H9 (cell line): ENCODE measurements at regions not wholly inside any gene's neighbourhood (a gene's known extent, or its start where the extent isn't known, plus 50 kb on each side); places are given as distances from the start of the nearest gene placed in this dataset.

Source experiments
- DNase-seq: peaks from one replicate; pipeline ENCODE4 v3.0.0-alpha.2; 2017
- H2AFZ ChIP-seq: one replicate; pipeline ENCODE4 v1.6.1; 2013; ENCODE audit warnings: mild to moderate bottlenecking, low read length, control low read depth, moderate library complexity
- H2AK5ac ChIP-seq: 2 replicates; pipeline ENCODE4 v1.6.1; 2013; ENCODE audit warnings: low read length, control low read depth, mixed read lengths; ENCODE audit not compliant: insufficient read length
- H2BK120ac ChIP-seq: one replicate; pipeline ENCODE4 v1.6.1; 2013; ENCODE audit warnings: low read depth, mild to moderate bottlenecking, low read length, control low read depth, inconsistent platforms; ENCODE audit not compliant: poor library complexity, severe bottlenecking
- H2BK12ac ChIP-seq: 2 replicates; pipeline ENCODE4 v1.6.1; 2013; ENCODE audit warnings: low read length, control low read depth, mixed read lengths, low read depth; ENCODE audit not compliant: insufficient read length
- H2BK15ac ChIP-seq: 2 replicates; pipeline ENCODE4 v1.6.1; 2013; ENCODE audit warnings: low read depth, low read length, control low read depth
- H2BK20ac ChIP-seq: one replicate; pipeline ENCODE4 v1.6.1; 2013; ENCODE audit warnings: low read depth, mild to moderate bottlenecking, low read length, control low read depth, inconsistent platforms; ENCODE audit not compliant: poor library complexity, severe bottlenecking
- H2BK5ac ChIP-seq: 2 replicates; pipeline ENCODE4 v1.6.1; 2013; ENCODE audit warnings: low read length, control low read depth, mixed read lengths; ENCODE audit not compliant: insufficient read length
- H3K14ac ChIP-seq: 2 replicates; pipeline ENCODE4 v1.6.1; 2013; ENCODE audit warnings: low read length, control low read depth; ENCODE audit not compliant: insufficient read depth
- H3K18ac ChIP-seq: 2 replicates; pipeline ENCODE4 v1.6.1; 2013; ENCODE audit warnings: low read depth, mild to moderate bottlenecking, mixed read lengths, low read length, control low read depth; ENCODE audit not compliant: insufficient read length
- H3K23ac ChIP-seq: 2 replicates; pipeline ENCODE4 v1.6.1; 2013; ENCODE audit warnings: low read length, control low read depth, mixed read lengths, low read depth; ENCODE audit not compliant: insufficient read length
- H3K23me2 ChIP-seq: 2 replicates; pipeline ENCODE4 v1.6.1; 2013; ENCODE audit warnings: low read depth, mild to moderate bottlenecking, mixed read lengths, low read length, control low read depth; ENCODE audit not compliant: insufficient read length, poor library complexity, severe bottlenecking
- H3K27ac ChIP-seq: 2 replicates; pipeline ENCODE4 v1.5.1; 2013; ENCODE audit warnings: low read length, control low read depth, mixed read lengths, low read depth; ENCODE audit not compliant: insufficient read length
- H3K27me3 ChIP-seq: 2 replicates; pipeline ENCODE4 v1.6.1; 2013; ENCODE audit warnings: low read length, control low read depth, inconsistent platforms; ENCODE audit not compliant: insufficient read depth
- H3K4ac ChIP-seq: 2 replicates; pipeline ENCODE4 v1.6.1; 2013; ENCODE audit warnings: low read depth, mild to moderate bottlenecking, control low read depth, inconsistent platforms, low read length, moderate library complexity
- H3K4me1 ChIP-seq: 2 replicates; pipeline ENCODE4 v1.6.1; 2013; ENCODE audit warnings: low read length, control low read depth, inconsistent platforms; ENCODE audit not compliant: insufficient read depth
- H3K4me2 ChIP-seq: 2 replicates; pipeline ENCODE4 v1.6.1; 2013; ENCODE audit warnings: low read length, control low read depth, mixed read lengths; ENCODE audit not compliant: insufficient read length, insufficient read depth
- H3K56ac ChIP-seq: 2 replicates; pipeline ENCODE4 v1.6.1; 2013; ENCODE audit warnings: low read depth, mild to moderate bottlenecking, mixed read lengths, low read length, control low read depth; ENCODE audit not compliant: insufficient read length
- H3K79me1 ChIP-seq: 2 replicates; pipeline ENCODE4 v1.6.1; 2013; ENCODE audit warnings: low read depth, mild to moderate bottlenecking, moderate library complexity, low read length, control low read depth, inconsistent platforms; ENCODE audit not compliant: insufficient read depth, poor library complexity, severe bottlenecking
- H3K79me2 ChIP-seq: 2 replicates; pipeline ENCODE4 v1.6.1; 2013; ENCODE audit warnings: low read length, control low read depth, inconsistent platforms; ENCODE audit not compliant: insufficient read depth
- H3K9ac ChIP-seq: 2 replicates; pipeline ENCODE4 v1.6.1; 2013; ENCODE audit warnings: low read length, control low read depth, mixed read lengths; ENCODE audit not compliant: insufficient read length; ENCODE audit errors: extremely low read depth
- H3K9me3 ChIP-seq: one replicate; pipeline ENCODE4 v1.6.1; 2013; ENCODE audit warnings: low read depth, low read length, inconsistent platforms; ENCODE audit not compliant: control insufficient read depth
- H3T11ph ChIP-seq: one replicate; pipeline ENCODE4 v1.6.1; 2013; ENCODE audit warnings: mild to moderate bottlenecking, low read length, control low read depth, inconsistent platforms
- H4K20me1 ChIP-seq: one replicate; pipeline ENCODE4 v1.6.1; 2013; ENCODE audit not compliant: control insufficient read depth, insufficient read length, insufficient read depth
- H4K5ac ChIP-seq: 2 replicates; pipeline ENCODE4 v1.6.1; 2013; ENCODE audit warnings: low read depth, mild to moderate bottlenecking, mixed read lengths, low read length, control low read depth; ENCODE audit not compliant: insufficient read length
- H4K8ac ChIP-seq: replicated peaks from 2 replicates; pipeline ENCODE4 v1.6.1; 2013; ENCODE audit warnings: low read length, control low read depth, mixed read lengths, low read depth; ENCODE audit not compliant: insufficient read length
- H4K91ac ChIP-seq: 2 replicates; pipeline ENCODE4 v1.6.1; 2013; ENCODE audit warnings: low read depth, mild to moderate bottlenecking, moderate library complexity, mixed read lengths, low read length, control low read depth; ENCODE audit not compliant: insufficient read length
- H3K27ac Mint-ChIP-seq, 3 experiments: 2 replicates in 2 of 3; 3 replicates in 1 of 3; pipeline ENCODE4 v1.8.0; 2020 to 2021; ENCODE audit warnings: mixed read lengths in 3 of 3, mild to moderate bottlenecking in 1 of 3, moderate library complexity in 1 of 3
- H3K27me3 Mint-ChIP-seq: 2 replicates; pipeline ENCODE4 v1.8.0; 2021; ENCODE audit warnings: low read depth, mild to moderate bottlenecking, moderate library complexity, mixed read lengths
- H3K36me3 Mint-ChIP-seq, 3 experiments: 2 replicates in 2 of 3; 3 replicates in 1 of 3; pipeline ENCODE4 v1.8.0; 2020 to 2021; ENCODE audit warnings: low read depth in 3 of 3, mixed read lengths in 3 of 3; ENCODE audit not compliant: insufficient read depth in 1 of 3
- H3K4me1 Mint-ChIP-seq, 2 experiments: 2 replicates each; pipeline ENCODE4 v1.8.0; 2020; ENCODE audit warnings: mixed read lengths in 2 of 2
- H3K4me3 Mint-ChIP-seq, 2 experiments: 2 replicates in 1 of 2; 3 replicates in 1 of 2; pipeline ENCODE4 v1.8.0; 2020 to 2021; ENCODE audit warnings: mild to moderate bottlenecking in 2 of 2, mixed read lengths in 2 of 2, moderate library complexity in 1 of 2
- H3K9me3 Mint-ChIP-seq, 2 experiments: 2 replicates in 1 of 2; 3 replicates in 1 of 2; pipeline ENCODE4 v1.8.0; 2020; ENCODE audit warnings: mild to moderate bottlenecking in 2 of 2, mixed read lengths in 2 of 2, moderate library complexity in 1 of 2
- WGBS: extraction: QIAGEN DNeasy Blood & Tissue Kit; methylation state at CpG from one replicate; pipeline ENCODE4 v1.1.7; 2013; ENCODE audit warnings: missing lambda C conversion rate, low lambda C conversion rate, mixed read lengths; ENCODE audit not compliant: insufficient read length; ENCODE audit errors: extremely low coverage; 5-methylcytosine and 5-hydroxymethylcytosine counted together
- TF ChIP-seq, protein P1 (sequence below): fragments of 200-600 bp; sonication (generic); conservative IDR thresholded peaks from 3 replicates; pipeline ENCODE4 v1.8.0; 2021; ENCODE audit warnings: antibody characterized with exemption, mild to moderate bottlenecking

DNA sequence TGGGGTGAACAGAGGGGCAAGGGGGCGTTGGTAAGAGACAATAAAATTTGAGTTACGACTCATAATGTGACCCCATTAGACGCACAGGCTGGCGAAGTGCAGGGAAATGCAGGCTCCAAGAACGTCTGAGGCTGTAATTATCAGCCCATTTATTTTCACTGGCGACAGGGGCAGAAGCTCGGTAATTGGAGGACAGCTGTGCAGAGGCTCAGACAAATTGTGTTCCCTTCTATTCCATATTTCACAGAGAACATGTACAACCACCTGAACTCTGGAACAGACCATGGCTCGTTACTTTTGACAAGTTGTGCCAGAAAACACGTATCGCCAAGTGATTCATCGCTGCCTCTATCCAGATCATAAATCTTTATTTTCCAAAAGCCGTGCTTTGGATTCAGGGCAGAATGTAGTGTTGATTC, 137.3 kb upstream of the FRMD4A start:
- no peak overlapping the region for H2BK12ac ChIP-seq
- H4K20me1 ChIP-seq, result no peaks in the 10 kb centered on the region
- H3K4me3 Mint-ChIP-seq, result no peak overlapping the region
- no peak overlapping the region for H3K27ac Mint-ChIP-seq
- no peak overlapping the region for H2BK5ac ChIP-seq
- no peaks in the 10 kb centered on the region for H3K79me1 ChIP-seq
- H2BK120ac ChIP-seq, result no peak overlapping the region
- H3K9me3 Mint-ChIP-seq, result peaks cover 7 to 12% of the 10 kb centered on the region in 2 experiments
- H3K18ac ChIP-seq, result no peak overlapping the region
- no peaks in the 10 kb centered on the region for H3K9me3 ChIP-seq
- H3K27me3 Mint-ChIP-seq, result peaks cover 3% of the 10 kb centered on the region
- H2BK20ac ChIP-seq, result no peak overlapping the region
- H3T11ph ChIP-seq, result no peak overlapping the region
- H4K91ac ChIP-seq, result no peak overlapping the region
- no peak overlapping the region for H4K8ac ChIP-seq
- no peak overlapping the region for H3K56ac ChIP-seq
- no peak overlapping the region for H3K4ac ChIP-seq
- H3K23ac ChIP-seq, result no peak overlapping the region
- no peaks in the 10 kb centered on the region for H3K4me1 ChIP-seq
- H3K23me2 ChIP-seq, result no peaks in the 10 kb centered on the region
- H3K27ac ChIP-seq, result no peak overlapping the region
- no peak overlapping the region for H2BK15ac ChIP-seq
- H3K4me1 Mint-ChIP-seq, result peaks cover 4 to 5% of the 10 kb centered on the region in 2 experiments; a peak in 2 of 4 replicates
- no peaks in the 10 kb centered on the region for H3K27me3 ChIP-seq
- H2AK5ac ChIP-seq, result no peak overlapping the region
- no peak overlapping the region for H3K14ac ChIP-seq
- H3K79me2 ChIP-seq, result no peaks in the 10 kb centered on the region
- TF ChIP-seq, protein P1, sequence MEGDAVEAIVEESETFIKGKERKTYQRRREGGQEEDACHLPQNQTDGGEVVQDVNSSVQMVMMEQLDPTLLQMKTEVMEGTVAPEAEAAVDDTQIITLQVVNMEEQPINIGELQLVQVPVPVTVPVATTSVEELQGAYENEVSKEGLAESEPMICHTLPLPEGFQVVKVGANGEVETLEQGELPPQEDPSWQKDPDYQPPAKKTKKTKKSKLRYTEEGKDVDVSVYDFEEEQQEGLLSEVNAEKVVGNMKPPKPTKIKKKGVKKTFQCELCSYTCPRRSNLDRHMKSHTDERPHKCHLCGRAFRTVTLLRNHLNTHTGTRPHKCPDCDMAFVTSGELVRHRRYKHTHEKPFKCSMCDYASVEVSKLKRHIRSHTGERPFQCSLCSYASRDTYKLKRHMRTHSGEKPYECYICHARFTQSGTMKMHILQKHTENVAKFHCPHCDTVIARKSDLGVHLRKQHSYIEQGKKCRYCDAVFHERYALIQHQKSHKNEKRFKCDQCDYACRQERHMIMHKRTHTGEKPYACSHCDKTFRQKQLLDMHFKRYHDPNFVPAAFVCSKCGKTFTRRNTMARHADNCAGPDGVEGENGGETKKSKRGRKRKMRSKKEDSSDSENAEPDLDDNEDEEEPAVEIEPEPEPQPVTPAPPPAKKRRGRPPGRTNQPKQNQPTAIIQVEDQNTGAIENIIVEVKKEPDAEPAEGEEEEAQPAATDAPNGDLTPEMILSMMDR, result no peak
- no peak overlapping the region for H3K4me2 ChIP-seq
- no peak overlapping the region for H4K5ac ChIP-seq
- no peak overlapping the region for H3K9ac ChIP-seq
- WGBS, result no CpG with 5 or more reads among the region's 12 CpGs
- peaks cover 0 to 5% (median 4%) of the 10 kb centered on the region in 3 experiments; a peak in 3 of 7 replicates for H3K36me3 Mint-ChIP-seq
- no peak for DNase-seq
- no peak overlapping the region for H2AFZ ChIP-seq
